GM12864 (cell line): ENCODE measurements at regions not wholly inside any gene's neighbourhood (a gene's known extent, or its start where the extent isn't known, plus 50 kb on each side); places are given as distances from the start of the nearest gene placed in this dataset.

ENCODE experiments used
- DNase-seq: peaks from one replicate; pipeline ENCODE4 v3.0.0-alpha.2; 2011; ENCODE audit warnings: low read depth
- H3K4me3 ChIP-seq: 2 replicates; pipeline ENCODE4 v1.5.1; 2011; ENCODE audit warnings: mild to moderate bottlenecking, low read depth, low read length, control low read depth
- TF ChIP-seq, protein P1 (sequence below): IDR thresholded peaks from 2 replicates; pipeline ENCODE4 v1.5.1; 2011; ENCODE audit warnings: low read depth, mild to moderate bottlenecking, moderate library complexity, low read length, control low read depth, inconsistent platforms; ENCODE audit errors: missing control alignments

DNA sequence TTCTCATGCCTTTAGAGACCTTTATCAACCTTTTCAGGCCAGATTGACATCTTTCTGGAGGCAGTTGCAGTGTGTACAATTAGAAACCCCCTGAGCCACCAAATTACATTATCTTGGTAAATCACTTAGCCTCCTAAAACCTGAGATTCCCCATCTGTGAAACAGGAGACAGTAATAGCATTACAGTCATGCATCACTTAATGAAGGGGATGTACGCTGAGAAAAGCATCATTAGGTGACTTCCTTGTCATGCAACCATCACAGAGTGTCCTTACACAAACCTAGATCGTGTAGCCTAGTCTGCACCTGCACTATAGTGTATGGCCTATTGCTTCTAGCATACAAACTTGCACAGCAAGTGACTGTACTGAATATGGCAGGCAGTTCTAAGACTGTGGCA, 400.8 kb upstream of the CNTN3 start:
- no peak overlapping the region for H3K4me3 ChIP-seq
- DNase-seq: no peak
- TF ChIP-seq, protein P1, sequence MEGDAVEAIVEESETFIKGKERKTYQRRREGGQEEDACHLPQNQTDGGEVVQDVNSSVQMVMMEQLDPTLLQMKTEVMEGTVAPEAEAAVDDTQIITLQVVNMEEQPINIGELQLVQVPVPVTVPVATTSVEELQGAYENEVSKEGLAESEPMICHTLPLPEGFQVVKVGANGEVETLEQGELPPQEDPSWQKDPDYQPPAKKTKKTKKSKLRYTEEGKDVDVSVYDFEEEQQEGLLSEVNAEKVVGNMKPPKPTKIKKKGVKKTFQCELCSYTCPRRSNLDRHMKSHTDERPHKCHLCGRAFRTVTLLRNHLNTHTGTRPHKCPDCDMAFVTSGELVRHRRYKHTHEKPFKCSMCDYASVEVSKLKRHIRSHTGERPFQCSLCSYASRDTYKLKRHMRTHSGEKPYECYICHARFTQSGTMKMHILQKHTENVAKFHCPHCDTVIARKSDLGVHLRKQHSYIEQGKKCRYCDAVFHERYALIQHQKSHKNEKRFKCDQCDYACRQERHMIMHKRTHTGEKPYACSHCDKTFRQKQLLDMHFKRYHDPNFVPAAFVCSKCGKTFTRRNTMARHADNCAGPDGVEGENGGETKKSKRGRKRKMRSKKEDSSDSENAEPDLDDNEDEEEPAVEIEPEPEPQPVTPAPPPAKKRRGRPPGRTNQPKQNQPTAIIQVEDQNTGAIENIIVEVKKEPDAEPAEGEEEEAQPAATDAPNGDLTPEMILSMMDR: no peak

DNA sequence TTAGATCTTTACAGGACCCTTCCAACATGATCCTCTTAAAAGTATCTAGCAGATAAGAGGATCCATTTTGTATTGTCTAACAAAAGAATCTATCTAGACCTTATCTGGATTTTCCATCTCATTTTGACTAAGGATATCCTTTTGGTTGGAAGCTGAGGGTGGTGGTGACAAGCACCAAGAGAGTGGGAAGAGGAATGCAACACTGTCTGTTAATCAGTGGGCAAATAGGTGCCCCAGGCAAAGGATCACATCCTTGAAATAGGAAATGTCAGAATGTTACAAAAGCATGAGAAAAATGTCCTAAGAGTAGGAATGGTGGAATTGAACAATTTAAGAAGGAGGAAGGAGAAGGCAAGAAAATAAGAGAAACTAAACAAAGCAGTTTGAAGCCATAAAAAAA, 420.7 kb upstream of the CNTN3 start:
- TF ChIP-seq, protein P1: no peak
- DNase-seq: no peak
- no peak overlapping the region for H3K4me3 ChIP-seq

DNA sequence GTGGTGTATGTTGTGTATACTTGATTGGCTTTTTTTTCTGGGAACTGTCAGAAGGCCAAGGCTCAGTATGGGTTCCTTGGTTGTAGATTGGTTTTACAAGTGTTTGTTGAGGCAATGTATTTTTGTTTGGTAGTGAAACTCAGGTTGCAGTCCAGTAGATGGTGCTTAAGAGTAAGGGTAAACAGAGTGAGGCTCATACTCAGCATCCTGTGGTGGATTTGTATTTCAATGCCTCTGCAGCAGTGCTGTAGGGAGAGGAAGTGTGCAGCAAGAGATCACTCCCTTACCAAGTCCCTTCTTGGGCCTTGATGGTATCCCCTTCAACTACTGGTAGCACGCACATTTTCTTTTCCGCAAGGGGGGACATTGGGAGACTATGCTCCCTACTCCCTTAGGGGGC, 428.5 kb upstream of the CNTN3 start:
- TF ChIP-seq, protein P1: no peak
- H3K4me3 ChIP-seq: no peak overlapping the region
- no peak for DNase-seq

DNA sequence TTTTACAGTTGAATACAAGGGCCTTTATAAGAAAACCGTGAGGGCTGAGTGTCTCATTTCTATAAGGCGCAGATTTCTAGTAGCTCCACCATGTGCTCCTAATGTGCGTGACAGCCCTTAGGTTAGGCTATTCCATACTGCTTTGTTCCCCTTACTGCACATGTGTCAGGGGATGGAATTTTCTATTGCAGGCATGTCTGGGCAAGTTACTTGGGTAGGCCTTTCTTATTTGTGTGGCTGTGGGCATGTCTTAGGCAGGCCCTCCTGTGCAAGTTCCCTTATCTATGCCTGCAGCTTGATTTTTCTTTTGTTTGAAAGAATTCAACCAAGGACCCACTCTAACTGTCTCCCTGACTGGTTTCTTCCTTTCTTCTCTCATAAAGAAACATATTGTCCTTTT, 434.2 kb upstream of the CNTN3 start:
- no peak overlapping the region for H3K4me3 ChIP-seq
- DNase-seq: no peak
- TF ChIP-seq, protein P1: no peak

DNA sequence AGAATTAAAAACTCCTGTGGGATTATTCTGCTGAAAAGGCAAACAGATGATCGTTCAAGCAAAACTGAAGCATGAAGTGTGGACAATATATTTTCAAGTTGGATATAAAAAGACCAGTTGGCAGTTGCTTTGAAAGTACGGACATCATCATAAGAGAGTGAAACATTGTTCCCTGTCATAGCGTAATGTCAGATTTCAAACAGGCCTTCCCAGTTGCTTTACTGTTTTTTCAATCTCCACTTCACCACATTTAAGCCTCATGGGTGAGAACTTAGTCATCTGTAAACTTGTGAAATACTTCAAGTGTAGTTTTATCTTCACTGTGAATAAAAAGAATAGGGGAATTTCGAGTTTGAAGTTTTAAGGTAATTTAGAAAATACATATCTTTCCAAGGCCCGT, 435.1 kb upstream of the CNTN3 start:
- TF ChIP-seq, protein P1: no peak
- no peak for DNase-seq
- no peak overlapping the region for H3K4me3 ChIP-seq

DNA sequence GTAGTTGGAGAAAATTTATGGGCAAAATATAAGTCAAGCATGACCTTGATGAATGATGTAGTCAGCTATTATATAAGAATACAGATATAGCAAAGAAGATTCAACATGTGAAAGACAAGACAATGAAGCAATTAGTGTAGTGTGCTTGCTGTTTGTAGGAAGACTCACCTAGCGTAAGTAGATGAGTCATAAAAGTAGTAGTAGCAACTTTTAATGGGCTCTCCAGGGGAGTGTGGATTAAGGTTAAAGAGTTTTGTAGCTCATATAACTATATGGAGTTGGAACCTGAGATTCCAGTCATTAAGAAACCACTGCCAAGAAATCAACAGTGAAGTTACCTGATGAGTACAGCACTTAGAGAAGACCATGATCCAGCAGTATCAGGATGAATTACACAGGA, 444.7 kb upstream of the CNTN3 start:
- H3K4me3 ChIP-seq: no peak overlapping the region
- TF ChIP-seq, protein P1: no peak
- no peak for DNase-seq

DNA sequence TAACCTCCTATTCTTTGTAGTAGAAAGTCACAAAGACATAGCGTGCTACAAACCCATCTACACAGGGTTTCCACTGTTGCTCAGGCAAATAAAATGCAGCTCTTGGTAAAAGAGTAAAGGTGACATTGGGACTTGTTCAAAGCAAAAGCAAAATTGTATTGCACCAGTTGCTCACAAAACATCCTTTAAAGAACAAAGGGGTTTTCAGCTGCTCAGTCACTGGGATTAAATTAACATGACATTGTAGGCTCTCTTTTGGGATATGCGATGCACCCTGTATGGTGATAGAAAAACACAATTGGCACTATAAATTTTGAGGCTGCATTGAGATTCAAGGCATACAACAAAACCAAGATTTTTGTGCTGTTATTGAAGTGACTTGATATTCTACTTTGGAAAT, 447.3 kb upstream of the CNTN3 start:
- TF ChIP-seq, protein P1: no peak
- no peak overlapping the region for H3K4me3 ChIP-seq
- no peak for DNase-seq
